H1 (cell line): ENCODE measurements at regions not wholly inside any gene's neighbourhood (a gene's known extent, or its start where the extent isn't known, plus 50 kb on each side); places are given as distances from the start of the nearest gene placed in this dataset.

Source experiments
- EGR1 ChIP-seq: IDR thresholded peaks from 2 replicates; pipeline ENCODE4 v1.6.1; 2011; ENCODE audit warnings: low read depth, low read length, borderline replicate concordance
- RXRA ChIP-seq: IDR thresholded peaks from 2 replicates; pipeline ENCODE4 v1.6.1; 2011; ENCODE audit warnings: low read depth, mild to moderate bottlenecking, low read length, moderate library complexity; ENCODE audit not compliant: insufficient read depth
- TF ChIP-seq, protein P1 (sequence below), 3 experiments: IDR thresholded peaks; 1 replicate in 2 of 3; 2 replicates in 1 of 3; pipeline versions ENCODE4 v1.5.1 to v1.6.1; 2011; ENCODE audit warnings: low read length in 3 of 3, mild to moderate bottlenecking in 3 of 3, inconsistent platforms in 2 of 3, low read depth in 1 of 3, moderate library complexity in 1 of 3; ENCODE audit not compliant: insufficient read depth in 1 of 3; ENCODE audit errors: control extremely low read depth in 1 of 3

DNA sequence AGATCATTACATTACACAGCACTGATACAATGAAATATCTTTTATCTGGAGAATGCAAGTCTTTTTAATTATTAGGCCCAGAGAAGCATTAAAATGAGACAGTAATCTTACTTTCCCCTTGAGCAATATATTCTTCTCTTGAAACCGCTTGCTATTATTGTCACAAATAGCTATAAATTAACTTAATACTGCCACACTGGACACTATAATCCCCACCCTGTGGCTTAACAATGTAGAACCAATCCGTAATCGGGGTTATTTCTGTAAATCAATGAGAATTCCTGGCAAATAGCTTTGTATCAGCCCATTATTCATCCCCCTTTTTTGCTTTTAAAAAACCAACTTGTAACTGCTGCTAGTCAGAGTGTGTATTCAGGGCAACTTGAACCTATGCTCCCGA, 366.2 kb upstream of the VWC2 start:
- TF ChIP-seq, protein P1, sequence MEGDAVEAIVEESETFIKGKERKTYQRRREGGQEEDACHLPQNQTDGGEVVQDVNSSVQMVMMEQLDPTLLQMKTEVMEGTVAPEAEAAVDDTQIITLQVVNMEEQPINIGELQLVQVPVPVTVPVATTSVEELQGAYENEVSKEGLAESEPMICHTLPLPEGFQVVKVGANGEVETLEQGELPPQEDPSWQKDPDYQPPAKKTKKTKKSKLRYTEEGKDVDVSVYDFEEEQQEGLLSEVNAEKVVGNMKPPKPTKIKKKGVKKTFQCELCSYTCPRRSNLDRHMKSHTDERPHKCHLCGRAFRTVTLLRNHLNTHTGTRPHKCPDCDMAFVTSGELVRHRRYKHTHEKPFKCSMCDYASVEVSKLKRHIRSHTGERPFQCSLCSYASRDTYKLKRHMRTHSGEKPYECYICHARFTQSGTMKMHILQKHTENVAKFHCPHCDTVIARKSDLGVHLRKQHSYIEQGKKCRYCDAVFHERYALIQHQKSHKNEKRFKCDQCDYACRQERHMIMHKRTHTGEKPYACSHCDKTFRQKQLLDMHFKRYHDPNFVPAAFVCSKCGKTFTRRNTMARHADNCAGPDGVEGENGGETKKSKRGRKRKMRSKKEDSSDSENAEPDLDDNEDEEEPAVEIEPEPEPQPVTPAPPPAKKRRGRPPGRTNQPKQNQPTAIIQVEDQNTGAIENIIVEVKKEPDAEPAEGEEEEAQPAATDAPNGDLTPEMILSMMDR (IDR thresholded peaks at IDR 0.05; ENCODE audit: control extremely low read depth in 1 of 3, insufficient read depth in 1 of 3, low read depth in 1 of 3, low read length in 3 of 3), result no peak
- TF ChIP-seq EGR1 (no peak), RXRA (no peak)
